ENCODE measurements at regions not wholly inside any gene's neighbourhood (a gene's known extent, or its start where the extent isn't known, plus 50 kb on each side); places are given as distances from the start of the nearest gene placed in this dataset.
A peak's percentile ranks its signal among the peaks of the same experiment; 100 is the strongest.
"Not testable (repeated sequence)": the region's sequence is repeated elsewhere in the genome, so short reads cannot be mapped to it uniquely, and the experiment has no call there.

DNA sequence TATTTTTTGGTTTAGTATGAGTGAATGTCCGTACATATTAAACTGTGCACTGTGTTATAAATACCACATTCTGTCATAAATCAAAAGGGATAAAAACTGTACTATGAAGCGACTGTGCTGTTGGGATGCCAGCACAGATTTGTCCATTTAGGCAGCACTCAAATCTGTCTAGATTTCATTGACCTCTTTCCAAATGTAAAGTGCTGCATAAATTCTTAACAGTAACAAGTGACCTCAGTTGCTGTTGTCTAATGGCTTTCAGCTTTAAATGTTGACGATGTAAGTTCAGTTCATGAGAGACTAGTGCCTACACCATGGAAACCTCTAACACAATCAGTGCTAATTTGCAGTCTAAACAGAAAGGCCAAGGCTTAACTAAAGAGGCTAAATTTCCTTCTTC, 531.4 kb upstream of the LMO3 start:
- no peak for DNase-seq (ENCODE audit: low spot score)
- CTCF ChIA-PET (ENCODE audit: unreplicated experiment): no interaction called here
- H3K36me3 ChIP-seq (ENCODE audit: insufficient read depth, low read length): no peaks in the 10 kb centered on the region
- intact Hi-C loops (cut with micrococcal nuclease; ENCODE audit: unreplicated experiment): no loop called here
- H4K20me1 ChIP-seq (ENCODE audit: insufficient read depth, low read length): no peaks in the 10 kb centered on the region
- no peak overlapping the region for H3K27ac ChIP-seq (ENCODE audit: low read depth, low read length, poor library complexity, severe bottlenecking)
- no peaks in the 10 kb centered on the region for H3K9me3 ChIP-seq (ENCODE audit: low read length)
- H3K4me3 ChIP-seq (ENCODE audit: low read depth, low read length, poor library complexity, severe bottlenecking): no peak overlapping the region
- no peaks in the 10 kb centered on the region for H3K4me1 ChIP-seq (ENCODE audit: insufficient read depth, low read length, poor library complexity, severe bottlenecking)
- H3K9me2 ChIP-seq (ENCODE audit: insufficient read depth, low read length): no peaks in the 10 kb centered on the region
- BruUV-seq (replicated peaks): no TSS peak
- H3K4me2 ChIP-seq (ENCODE audit: low read length): no peak overlapping the region
- no peak overlapping the region for H2AFZ ChIP-seq (ENCODE audit: low read length)
- POLR2A ChIA-PET: interaction anchor here (0.6 kb wide), 1 partner anchor 422 kb away, joined by 3 read pairs; no protein-coding TSS in a partner anchor
- no peaks in the 10 kb centered on the region for H3K79me2 ChIP-seq (ENCODE audit: insufficient read depth, low read depth, low read length)
- TF ChIP-seq CTCF (conservative IDR thresholded peaks at IDR 0.05; ENCODE audit: low read length): no peak
- no peak for TF ChIP-seq EZH2phosphoT487 (IDR thresholded peaks at IDR 0.05; ENCODE audit: borderline replicate concordance, low read depth, low read length)

DNA sequence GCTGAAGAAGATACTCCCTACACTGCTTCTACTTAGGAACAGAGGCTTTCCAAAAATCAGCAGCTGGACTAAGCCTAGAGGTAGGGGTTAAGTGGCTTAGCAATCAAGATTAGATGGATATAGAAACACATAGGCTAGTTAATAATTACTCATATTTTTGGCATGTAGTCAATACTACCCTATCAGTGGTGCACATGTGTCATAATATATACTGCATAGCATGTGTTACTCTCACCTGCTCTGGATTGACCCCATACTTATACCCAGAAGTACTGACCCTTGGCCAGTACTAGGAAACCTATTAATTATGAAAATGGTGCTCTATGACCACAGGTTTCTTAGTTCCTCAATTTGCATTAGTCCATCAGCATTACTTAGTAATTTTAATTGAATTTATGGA, 528.4 kb upstream of the LMO3 start:
- TF ChIP-seq EZH2phosphoT487 (IDR thresholded peaks at IDR 0.05; ENCODE audit: borderline replicate concordance, low read depth, low read length) (no peak), CTCF (conservative IDR thresholded peaks at IDR 0.05; ENCODE audit: low read length) (no peak)
- intact Hi-C loops (cut with micrococcal nuclease; ENCODE audit: unreplicated experiment): no loop called here
- H3K27ac ChIP-seq (ENCODE audit: low read depth, low read length, poor library complexity, severe bottlenecking): no peak overlapping the region
- no peaks in the 10 kb centered on the region for H3K9me2 ChIP-seq (ENCODE audit: insufficient read depth, low read length)
- CTCF ChIA-PET (ENCODE audit: unreplicated experiment): interaction anchor here (1.3 kb wide), 1 partner anchor 26 kb away, joined by 3 read pairs; no protein-coding TSS in a partner anchor
- no peak for DNase-seq (ENCODE audit: low spot score)
- no peaks in the 10 kb centered on the region for H3K36me3 ChIP-seq (ENCODE audit: insufficient read depth, low read length)
- H3K4me2 ChIP-seq (ENCODE audit: low read length): no peak overlapping the region
- no peak overlapping the region for H3K4me3 ChIP-seq (ENCODE audit: low read depth, low read length, poor library complexity, severe bottlenecking)
- H2AFZ ChIP-seq (ENCODE audit: low read length): 0 out of 2 replicates have a peak overlapping the region, but pooled peaks have one; percentile 5
- POLR2A ChIA-PET: no interaction called here
- no peaks in the 10 kb centered on the region for H3K9me3 ChIP-seq (ENCODE audit: low read length)
- no TSS peak for BruUV-seq (replicated peaks)
- no peaks in the 10 kb centered on the region for H3K79me2 ChIP-seq (ENCODE audit: insufficient read depth, low read depth, low read length)
- H3K4me1 ChIP-seq (ENCODE audit: insufficient read depth, low read length, poor library complexity, severe bottlenecking): no peaks in the 10 kb centered on the region
- no peaks in the 10 kb centered on the region for H4K20me1 ChIP-seq (ENCODE audit: insufficient read depth, low read length)

- Histone ChIP-seq H3K4me1 (ENCODE audit: insufficient read depth, low read length, poor library complexity, severe bottlenecking) (no peaks in the 10 kb centered on the region), H3K36me3 (ENCODE audit: insufficient read depth, low read length) (no peaks in the 10 kb centered on the region), H2AFZ (ENCODE audit: low read length) (no peak overlapping the region), H3K27ac (ENCODE audit: low read depth, low read length, poor library complexity, severe bottlenecking) (no peak overlapping the region), H3K4me3 (ENCODE audit: low read depth, low read length, poor library complexity, severe bottlenecking) (no peak overlapping the region), H3K4me2 (ENCODE audit: low read length) (no peak overlapping the region), H3K9me3 (ENCODE audit: low read length) (no peaks in the 10 kb centered on the region), H3K79me2 (ENCODE audit: insufficient read depth, low read depth, low read length) (no peaks in the 10 kb centered on the region), H3K9me2 (ENCODE audit: insufficient read depth, low read length) (no peaks in the 10 kb centered on the region), H4K20me1 (ENCODE audit: insufficient read depth, low read length) (no peaks in the 10 kb centered on the region)
- ChIA-PET POLR2A (no interaction called here), CTCF (ENCODE audit: unreplicated experiment) (no interaction called here)
- TF ChIP-seq CTCF (conservative IDR thresholded peaks at IDR 0.05; ENCODE audit: low read length): no peak
- TF ChIP-seq EZH2phosphoT487 (IDR thresholded peaks at IDR 0.05; ENCODE audit: borderline replicate concordance, low read depth, low read length): no peak
- intact Hi-C loops (cut with micrococcal nuclease; ENCODE audit: unreplicated experiment): no loop called here
- no TSS peak for BruUV-seq (replicated peaks)
- no peak for DNase-seq (ENCODE audit: low spot score)
Measured at GRCh38 chr12:17132336-17132735, 526.4 kb upstream of the LMO3 start.

DNA sequence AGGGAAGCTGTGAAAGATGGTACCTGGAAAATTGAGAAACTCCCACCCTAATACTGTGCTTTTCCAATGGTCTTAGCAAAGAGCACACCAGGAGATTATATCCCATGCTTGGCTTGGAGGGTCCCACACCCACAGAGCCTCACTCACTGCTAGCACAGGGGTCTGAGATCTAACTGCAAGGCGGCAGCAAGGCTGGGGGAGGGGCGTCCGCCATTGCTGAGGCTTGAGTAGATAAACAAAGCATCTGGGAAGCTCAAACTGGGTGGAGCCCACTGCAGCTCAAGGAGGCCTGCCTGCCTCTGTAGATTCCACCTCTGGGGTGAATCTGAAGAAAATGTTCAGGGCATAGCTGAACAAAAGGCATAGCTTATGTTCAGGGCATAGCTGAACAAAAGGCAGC, 510.6 kb upstream of the LMO3 start:
- CTCF ChIA-PET (ENCODE audit: unreplicated experiment); H3K4me1 ChIP-seq (ENCODE audit: insufficient read depth, low read length, poor library complexity, severe bottlenecking); BruUV-seq (replicated peaks); H3K4me3 ChIP-seq (ENCODE audit: low read depth, low read length, poor library complexity, severe bottlenecking); H2AFZ ChIP-seq (ENCODE audit: low read length); intact Hi-C loops (cut with micrococcal nuclease; ENCODE audit: unreplicated experiment); H3K4me2 ChIP-seq (ENCODE audit: low read length); H3K27ac ChIP-seq (ENCODE audit: low read depth, low read length, poor library complexity, severe bottlenecking); H3K9me2 ChIP-seq (ENCODE audit: insufficient read depth, low read length); DNase-seq (ENCODE audit: low spot score); H4K20me1 ChIP-seq (ENCODE audit: insufficient read depth, low read length); H3K36me3 ChIP-seq (ENCODE audit: insufficient read depth, low read length); H3K79me2 ChIP-seq (ENCODE audit: insufficient read depth, low read depth, low read length): not testable (repeated sequence)
- 0 out of 2 replicates have a peak, but pooled peaks cover 15% of the 10 kb centered on the region for H3K9me3 ChIP-seq (ENCODE audit: low read length)
- POLR2A ChIA-PET: interaction anchor here (0.6 kb wide), 1 partner anchor 785 kb away, joined by 3 read pairs; no protein-coding TSS in a partner anchor
